Fibroblast of lung (primary cell): ENCODE measurements at regions not wholly inside any gene's neighbourhood (a gene's known extent, or its start where the extent isn't known, plus 50 kb on each side); places are given as distances from the start of the nearest gene placed in this dataset.

Experiments
- CTCF ChIP-seq, 2 donors: IDR thresholded peaks in 1 of 2; conservative IDR thresholded peaks in 1 of 2; 1 replicate in 1 of 2; 2 replicates in 1 of 2; pipeline ENCODE4 v1.5.1; 2011 to 2012; ENCODE audit warnings: low read length in 2 of 2, control low read depth in 1 of 2, inconsistent platforms in 1 of 2, low read depth in 1 of 2, mild to moderate bottlenecking in 1 of 2
- EZH2 ChIP-seq: IDR thresholded peaks from 2 replicates; pipeline ENCODE4 v1.5.1; 2012; ENCODE audit warnings: low read length, control low read depth, mild to moderate bottlenecking; ENCODE audit errors: missing control alignments

GRCh38 chr3:132253262-132253878, 63.8 kb upstream of the ACP3 start:
- TF ChIP-seq CTCF (conservative IDR thresholded peaks at IDR 0.05 in 1 of 2, IDR thresholded peaks at IDR 0.05 in 1 of 2; ENCODE audit: low read depth in 1 of 2, low read length in 2 of 2): peak; percentile 89 to 94
- TF ChIP-seq EZH2: no peak
